ENCODE measurements at regions not wholly inside any gene's neighbourhood (a gene's known extent, or its start where the extent isn't known, plus 50 kb on each side); places are given as distances from the start of the nearest gene placed in this dataset.

GRCh38 chr3:87359025-87359424 lies 82.6 kb upstream of the POU1F1 start:
- 62 to 77% methylated on average over 4 of the region's 4 CpGs for WGBS, 2 donors (ENCODE audit: low coverage in 1 of 2)
- in situ Hi-C loops (cut with MboI; ENCODE audit: low pct_ligation_motif_present in 1 of 4, low pct_unique_long_range_greater_than_20kb in 1 of 4, low sequenced_read_pairs in 3 of 4) (loop anchor here in 1 of 4 donors (10.0 kb wide), 1 partner anchor 646 kb away; no protein-coding TSS in a partner anchor), intact Hi-C loops (cut with DNase I; ENCODE audit: low total_unique reads) (loop anchor here (5.0 kb wide), 1 partner anchor 1718 kb away; no protein-coding TSS in a partner anchor)
- no peak for DNase-seq
- Histone ChIP-seq H3K4me1 (peaks cover 0 to 5% (median 0%) of the 10 kb centered on the region in 4 donors), H3K27ac (no peak overlapping the region), H3K4me3 (no peak overlapping the region), H3K9me3 (no peaks in the 10 kb centered on the region), H3K36me3 (no peaks in the 10 kb centered on the region), H3K27me3 (no peaks in the 10 kb centered on the region)
- no peak for TF ChIP-seq POLR2A (IDR thresholded peaks at IDR 0.05)
- no peak for TF ChIP-seq POLR2AphosphoS5 (IDR thresholded peaks at IDR 0.05)
- no peak for TF ChIP-seq EP300 (IDR thresholded peaks at IDR 0.05; ENCODE audit: low read depth)
- TF ChIP-seq CTCF (IDR thresholded peaks at IDR 0.05) = no peak

- Histone ChIP-seq H3K27ac (no peak overlapping the region), H3K36me3 (no peaks in the 10 kb centered on the region), H3K27me3 (no peaks in the 10 kb centered on the region), H3K9me3 (no peaks in the 10 kb centered on the region), H3K4me3 (no peak overlapping the region), H3K4me1 (peaks cover 0 to 5% (median 0%) of the 10 kb centered on the region in 4 donors)
- intact Hi-C loops (cut with DNase I; ENCODE audit: low total_unique reads) = loop anchor here (5.0 kb wide), 1 partner anchor 1719 kb away; no protein-coding TSS in a partner anchor
- TF ChIP-seq EP300 (IDR thresholded peaks at IDR 0.05; ENCODE audit: low read depth) (no peak), CTCF (IDR thresholded peaks at IDR 0.05) (no peak), POLR2AphosphoS5 (IDR thresholded peaks at IDR 0.05) (no peak), POLR2A (IDR thresholded peaks at IDR 0.05) (no peak)
- DNase-seq = no peak
- WGBS, 2 donors (ENCODE audit: low coverage in 1 of 2) = 71 to 93% methylated on average over 2 of the region's 2 CpGs
- in situ Hi-C loops (cut with MboI; ENCODE audit: low pct_ligation_motif_present in 1 of 4, low pct_unique_long_range_greater_than_20kb in 1 of 4, low sequenced_read_pairs in 3 of 4) = loop anchor here in 1 of 4 donors (10.0 kb wide), 1 partner anchor 647 kb away; no protein-coding TSS in a partner anchor
These were observed 81.7 kb upstream of the POU1F1 start for GRCh38 chr3:87358066-87358465.

DNA sequence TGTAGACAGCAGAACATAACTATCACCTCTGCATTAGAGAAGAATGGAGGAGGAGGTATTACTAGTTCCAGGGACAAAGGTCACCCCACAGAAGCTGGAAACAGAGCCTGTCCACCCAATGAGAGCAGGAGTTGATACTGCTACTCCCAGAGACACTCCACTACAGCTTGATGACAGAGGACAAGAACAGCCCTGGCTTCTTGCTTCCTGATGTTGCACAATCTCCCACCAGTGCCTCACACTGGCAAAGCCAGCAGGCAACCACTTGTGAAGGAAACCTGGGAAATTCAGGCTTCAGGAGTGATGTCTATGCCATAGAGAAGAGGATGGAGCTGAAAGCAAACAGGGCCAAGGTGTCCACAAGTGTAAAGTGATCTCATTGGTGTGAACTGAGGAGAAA lies 78.0 kb upstream of the POU1F1 start:
- in situ Hi-C loops (cut with MboI; ENCODE audit: low pct_ligation_motif_present in 1 of 4, low pct_unique_long_range_greater_than_20kb in 1 of 4, low sequenced_read_pairs in 3 of 4) = loop anchor here in 1 of 4 donors (10.0 kb wide), 1 partner anchor 650 kb away; no protein-coding TSS in a partner anchor
- Histone ChIP-seq H3K36me3 (no peaks in the 10 kb centered on the region), H3K4me1 (peaks cover 0 to 26% (median 2%) of the 10 kb centered on the region in 4 donors), H3K9me3 (no peaks in the 10 kb centered on the region), H3K27me3 (no peaks in the 10 kb centered on the region), H3K4me3 (no peak overlapping the region), H3K27ac (no peak overlapping the region)
- DNase-seq = no peak
- intact Hi-C loops (cut with DNase I; ENCODE audit: low total_unique reads) = loop anchor here (5.0 kb wide), 1 partner anchor 823 kb away; no protein-coding TSS in a partner anchor
- no peak for TF ChIP-seq EP300 (IDR thresholded peaks at IDR 0.05; ENCODE audit: low read depth)
- no peak for TF ChIP-seq POLR2A (IDR thresholded peaks at IDR 0.05)
- no peak for TF ChIP-seq CTCF (IDR thresholded peaks at IDR 0.05)
- TF ChIP-seq POLR2AphosphoS5 (IDR thresholded peaks at IDR 0.05) = no peak

- Histone ChIP-seq H3K36me3 (no peaks in the 10 kb centered on the region), H3K27me3 (no peaks in the 10 kb centered on the region), H3K27ac (peak overlapping the region; percentile 8 to 49 (median 33)), H3K4me3 (no peak overlapping the region), H3K9me3 (no peaks in the 10 kb centered on the region), H3K4me1 (peaks cover 0 to 26% (median 2%) of the 10 kb centered on the region in 4 donors)
- in situ Hi-C loops (cut with MboI; ENCODE audit: low pct_ligation_motif_present in 1 of 4, low pct_unique_long_range_greater_than_20kb in 1 of 4, low sequenced_read_pairs in 3 of 4) = loop anchor here in 1 of 4 donors (10.0 kb wide), 1 partner anchor 653 kb away; no protein-coding TSS in a partner anchor
- DNase-seq = no peak
- WGBS, 2 donors (ENCODE audit: low coverage in 1 of 2) = 61% methylated on average over 1 of the region's 1 CpG; no CpG with 5 or more reads in 1 of the 2 donors
- intact Hi-C loops (cut with DNase I; ENCODE audit: low total_unique reads) = loop anchor here (5.0 kb wide), 1 partner anchor 825 kb away; no protein-coding TSS in a partner anchor
- TF ChIP-seq CTCF (IDR thresholded peaks at IDR 0.05) (no peak), POLR2AphosphoS5 (IDR thresholded peaks at IDR 0.05) (no peak), EP300 (IDR thresholded peaks at IDR 0.05; ENCODE audit: low read depth) (no peak), POLR2A (IDR thresholded peaks at IDR 0.05) (no peak)
These were observed 75.6 kb upstream of the POU1F1 start for GRCh38 chr3:87351937-87352336.
